NCI-H2196 (cell line): ENCODE measurements at regions not wholly inside any gene's neighbourhood (a gene's known extent, or its start where the extent isn't known, plus 50 kb on each side); places are given as distances from the start of the nearest gene placed in this dataset.

Experiments
- DNase-seq: peaks from one replicate; lab custom pipeline; 2025; ENCODE audit not compliant: unreplicated experiment; lab: John Stamatoyannopoulos, UW

DNA sequence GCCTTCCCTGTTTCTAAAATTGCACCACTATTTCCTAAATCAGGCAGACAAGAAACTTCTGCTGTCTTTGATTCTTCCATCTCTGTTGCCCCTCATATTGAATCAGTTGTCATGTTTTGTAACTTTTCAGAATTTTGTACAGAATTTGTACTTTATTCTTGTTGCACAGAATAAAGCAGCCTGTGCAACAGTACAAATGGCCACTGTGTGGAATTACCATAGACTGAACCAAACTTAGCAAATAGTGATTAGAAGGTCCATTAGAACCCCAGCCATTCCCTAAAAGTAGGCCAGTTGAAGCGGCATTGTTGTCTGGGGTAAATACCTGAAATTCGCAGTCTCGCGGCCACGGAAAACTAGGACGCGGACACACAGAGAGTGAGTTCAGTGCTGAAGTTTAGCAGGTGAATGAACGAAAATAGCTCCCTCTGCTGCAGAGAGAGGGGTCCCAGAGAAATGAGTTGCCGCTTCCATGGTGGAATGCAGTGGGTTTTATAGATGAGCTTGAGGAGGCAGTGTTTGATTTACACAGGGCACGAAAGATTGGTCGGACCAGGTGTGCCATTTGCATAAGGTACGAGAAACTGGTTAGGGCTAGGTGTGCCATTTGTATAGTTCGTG is 71.8 kb downstream of the C4orf33 start:
- no peak for DNase-seq

DNA sequence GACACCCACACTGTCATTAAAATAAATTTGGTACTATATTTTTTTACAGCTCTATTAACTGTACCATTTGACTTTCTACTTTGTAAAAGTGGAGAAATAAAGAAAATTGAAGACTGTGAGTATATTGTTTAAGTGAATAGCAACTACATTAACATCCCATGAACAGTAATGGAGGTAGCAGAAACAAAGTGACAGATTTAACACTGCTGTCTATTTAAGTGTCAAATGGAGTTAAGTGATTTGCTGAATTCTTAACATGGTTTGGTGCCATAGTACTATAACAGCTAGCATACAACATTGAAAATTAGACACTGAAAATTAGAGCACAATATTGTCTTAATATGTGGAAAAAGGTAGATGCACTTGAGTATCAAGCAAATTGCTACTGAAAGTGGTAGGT is 76.2 kb downstream of the C4orf33 start:
- no peak for DNase-seq

DNA sequence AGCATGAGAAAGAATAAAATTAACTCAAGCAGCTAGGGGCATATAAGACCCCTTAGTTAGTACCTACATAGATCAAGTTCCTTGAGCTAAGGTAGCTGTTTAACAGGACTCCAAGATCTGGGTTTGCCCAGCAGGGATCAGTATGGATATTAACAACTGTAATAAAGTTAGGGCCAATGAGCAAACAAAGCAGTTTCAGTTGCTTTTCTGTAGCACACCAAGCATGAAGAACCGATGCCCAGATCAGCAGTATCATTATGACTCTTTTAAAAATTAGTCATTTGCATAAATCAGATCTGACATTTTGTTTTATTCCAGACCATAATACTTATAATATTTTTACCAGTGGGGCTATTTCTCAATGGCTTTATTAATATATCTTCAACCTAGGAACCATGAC is 80.9 kb downstream of the C4orf33 start:
- no peak for DNase-seq

DNA sequence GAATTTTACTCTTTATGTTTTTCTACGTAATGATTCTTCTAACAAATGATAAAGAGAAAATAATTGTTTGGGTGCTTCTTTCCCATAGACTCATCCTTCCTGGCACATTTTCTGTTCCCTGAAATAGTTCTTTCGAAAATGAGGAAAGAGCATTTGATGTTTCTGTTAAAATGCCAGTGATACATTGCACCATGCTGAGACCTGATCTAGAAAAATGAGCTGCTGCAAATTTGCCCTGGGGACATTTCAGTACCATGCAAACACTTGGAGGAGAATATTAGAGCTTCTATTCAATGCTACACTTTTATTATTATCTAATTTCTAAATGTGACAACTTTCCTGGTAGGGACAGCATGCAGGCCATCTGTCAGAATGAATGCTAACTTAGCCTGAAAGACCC is 83.3 kb downstream of the C4orf33 start:
- no peak for DNase-seq

DNA sequence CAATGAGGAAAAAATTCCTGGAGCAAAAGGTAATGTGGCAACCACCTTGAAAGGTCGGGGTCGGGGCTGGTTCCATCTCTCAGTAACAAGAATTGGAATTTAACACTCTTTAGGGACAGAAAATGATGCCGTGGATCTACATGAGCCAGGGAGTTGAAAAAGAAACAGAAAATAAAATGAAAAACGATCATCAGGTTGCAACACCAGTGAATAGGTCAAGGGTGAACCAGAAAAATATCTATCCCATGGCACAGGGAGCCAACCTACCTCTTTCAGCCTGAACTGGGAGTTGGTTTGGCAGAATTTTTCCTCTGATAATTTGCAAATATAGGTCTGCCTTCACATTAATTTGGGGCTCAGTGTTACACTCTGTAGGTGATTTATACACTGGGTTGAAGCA is 93.7 kb downstream of the C4orf33 start:
- DNase-seq: no peak

DNA sequence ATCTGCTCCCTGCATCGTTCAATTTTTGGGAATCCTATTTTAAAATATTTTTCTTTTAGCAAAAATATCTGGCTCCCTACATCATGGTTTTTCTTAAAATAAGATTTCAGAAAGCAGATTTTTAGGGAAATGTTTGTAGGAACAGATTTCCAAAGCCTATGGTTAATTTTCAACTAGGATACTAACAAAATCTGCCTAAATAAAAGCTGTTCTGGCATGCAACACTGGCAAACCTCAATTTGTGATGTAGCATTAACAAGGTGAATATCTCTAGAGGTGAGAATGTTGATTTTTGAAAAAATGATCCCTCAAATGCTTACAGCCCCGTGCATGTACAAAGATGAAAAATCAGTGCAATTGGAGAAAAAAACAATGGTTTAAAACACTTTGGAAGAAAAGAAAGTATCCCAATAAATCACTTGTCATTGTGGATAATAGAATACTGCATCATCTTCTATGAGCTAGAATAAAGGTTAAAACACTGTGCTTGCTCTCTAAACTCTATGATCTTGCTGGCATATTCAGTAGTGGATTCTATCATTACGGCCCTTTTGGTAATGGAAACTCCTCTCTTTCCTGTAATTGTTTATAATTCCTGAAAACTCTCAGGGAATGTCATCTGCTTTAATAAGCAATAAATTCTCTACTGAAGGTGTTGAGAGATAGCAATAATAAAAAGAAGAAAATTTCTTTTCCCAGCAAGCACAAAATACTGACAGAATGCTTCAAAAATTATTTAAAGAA is 97.6 kb downstream of the C4orf33 start:
- DNase-seq: no peak

DNA sequence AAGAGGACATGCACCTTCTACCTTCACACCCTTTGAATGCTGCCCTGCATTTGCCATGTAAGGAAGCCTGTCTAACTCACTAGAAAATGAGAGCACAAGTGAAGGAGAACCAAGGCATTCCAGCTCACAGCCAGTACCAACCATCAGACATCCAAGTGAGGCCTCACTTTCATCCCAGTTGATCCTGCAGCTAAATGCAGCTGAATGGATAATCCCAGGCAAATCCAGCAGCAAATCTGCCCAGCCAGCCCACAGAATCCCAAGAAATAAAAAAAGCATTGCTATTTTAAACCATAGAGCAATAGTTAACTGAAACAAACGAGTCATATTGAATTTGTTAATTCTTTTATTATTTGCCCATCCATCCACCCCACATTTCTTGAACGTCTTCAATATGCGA is 112.5 kb downstream of the C4orf33 start:
- DNase-seq: no peak

DNA sequence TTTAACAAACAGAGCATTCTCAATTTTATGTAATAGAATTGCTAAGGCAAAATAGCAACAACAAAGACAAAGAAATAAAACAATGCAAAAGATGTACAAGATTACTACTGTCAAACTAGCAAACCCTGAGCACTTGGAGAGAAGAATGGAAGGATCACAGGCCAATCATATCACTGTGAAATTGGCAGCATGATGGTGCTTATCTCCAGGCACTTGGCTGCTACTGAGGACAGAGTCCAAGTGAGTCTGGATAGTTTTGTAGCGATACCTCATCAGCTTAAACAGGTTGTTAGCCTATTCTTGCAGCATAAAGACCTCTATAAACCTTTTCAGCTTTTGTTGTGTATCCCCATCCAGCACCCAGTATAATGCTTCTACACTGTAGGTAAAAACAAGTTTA is 117.7 kb downstream of the C4orf33 start:
- DNase-seq: no peak

DNA sequence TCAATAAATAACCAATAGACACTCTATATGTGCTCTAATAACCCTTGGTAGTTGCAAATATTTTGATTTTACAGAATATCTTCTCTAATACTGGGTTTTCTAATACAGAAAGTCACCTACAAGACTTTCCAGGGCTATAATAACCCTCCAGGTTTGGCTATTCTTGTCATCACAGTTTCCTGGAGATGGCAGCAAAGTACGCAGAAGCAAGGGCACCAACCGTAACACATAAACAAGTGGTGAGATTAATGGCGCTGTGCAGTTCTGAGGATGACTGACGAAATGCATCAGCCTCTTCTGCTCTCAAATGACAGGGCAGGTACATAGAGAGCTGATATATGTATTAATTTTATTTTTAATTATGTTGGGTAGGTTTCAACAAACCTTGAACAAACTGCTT is 122.4 kb downstream of the C4orf33 start:
- DNase-seq: peak; percentile 2

DNA sequence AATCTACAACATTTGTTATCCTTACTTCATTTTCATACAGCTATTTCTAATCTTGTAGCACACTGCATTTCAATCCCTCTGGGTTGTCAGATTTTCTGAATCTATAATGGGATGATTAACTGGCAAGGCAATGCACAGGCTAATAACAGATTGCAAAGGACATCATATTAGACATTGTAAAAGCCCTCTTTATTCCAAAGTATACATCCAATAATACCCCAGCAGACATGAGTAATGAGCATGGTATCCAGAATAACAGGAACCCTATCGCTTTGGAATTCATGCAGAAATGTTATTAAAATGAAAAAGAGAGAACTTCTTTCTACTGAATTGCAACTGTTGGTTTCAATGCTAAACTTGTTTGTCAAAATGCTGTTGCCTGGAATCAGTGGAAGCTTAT is 122.9 kb downstream of the C4orf33 start:
- DNase-seq: no peak

DNA sequence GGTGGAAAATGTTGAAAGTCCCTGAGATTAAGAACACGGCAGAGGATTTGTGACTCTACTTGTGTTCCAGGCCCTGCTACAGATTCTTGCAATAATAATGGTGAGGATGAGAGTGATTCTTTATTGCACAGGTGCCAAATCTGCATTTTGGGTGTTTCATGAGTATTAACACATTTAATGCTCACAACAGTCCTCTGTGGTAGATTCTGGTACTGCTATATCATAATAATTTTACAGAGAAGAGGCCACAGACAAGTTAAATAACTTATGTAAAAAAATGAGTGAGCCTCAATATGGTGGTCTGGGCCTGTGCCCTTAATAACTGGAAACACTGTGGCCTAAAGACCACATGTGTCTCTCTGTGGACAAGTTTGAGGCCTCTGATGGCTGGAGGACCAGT is 124.3 kb downstream of the C4orf33 start:
- DNase-seq: no peak

DNA sequence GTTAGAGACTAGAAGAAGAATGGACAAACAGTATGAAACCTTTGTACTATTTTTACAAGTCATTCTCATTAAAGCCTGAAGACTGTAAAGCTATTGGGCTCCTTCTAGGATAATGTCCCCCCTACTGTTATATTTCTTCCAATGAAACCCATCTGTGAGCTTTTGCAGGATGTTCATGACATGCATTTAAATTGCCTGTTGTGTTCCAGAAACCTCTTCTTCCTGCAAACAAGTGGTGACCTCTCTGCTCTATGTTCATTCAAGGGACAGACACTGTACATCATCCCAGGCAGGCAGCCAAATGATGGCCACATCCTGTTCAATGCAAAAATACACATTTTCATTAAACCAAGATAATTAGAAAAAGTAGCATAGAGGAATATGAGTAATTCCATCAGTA is 128.0 kb downstream of the C4orf33 start:
- DNase-seq: no peak

DNA sequence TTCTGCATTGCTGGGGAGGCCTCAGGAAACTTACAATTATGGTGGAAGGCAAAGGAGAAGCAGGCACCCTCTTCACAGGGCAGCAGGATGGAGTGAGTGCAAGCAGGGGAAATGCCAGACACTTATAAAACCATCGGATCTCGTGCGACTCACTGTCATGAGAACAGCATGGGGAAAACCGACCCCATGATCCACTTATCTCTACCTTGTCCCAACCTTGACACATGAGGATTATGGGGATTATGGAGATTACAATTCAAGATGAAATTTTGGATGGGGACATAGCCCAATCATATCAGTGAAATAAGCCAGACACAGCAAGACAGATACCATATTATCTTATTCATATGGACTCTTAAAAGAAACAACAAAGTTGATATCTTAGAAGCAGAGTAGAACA is 134.9 kb downstream of the C4orf33 start:
- DNase-seq: no peak

DNA sequence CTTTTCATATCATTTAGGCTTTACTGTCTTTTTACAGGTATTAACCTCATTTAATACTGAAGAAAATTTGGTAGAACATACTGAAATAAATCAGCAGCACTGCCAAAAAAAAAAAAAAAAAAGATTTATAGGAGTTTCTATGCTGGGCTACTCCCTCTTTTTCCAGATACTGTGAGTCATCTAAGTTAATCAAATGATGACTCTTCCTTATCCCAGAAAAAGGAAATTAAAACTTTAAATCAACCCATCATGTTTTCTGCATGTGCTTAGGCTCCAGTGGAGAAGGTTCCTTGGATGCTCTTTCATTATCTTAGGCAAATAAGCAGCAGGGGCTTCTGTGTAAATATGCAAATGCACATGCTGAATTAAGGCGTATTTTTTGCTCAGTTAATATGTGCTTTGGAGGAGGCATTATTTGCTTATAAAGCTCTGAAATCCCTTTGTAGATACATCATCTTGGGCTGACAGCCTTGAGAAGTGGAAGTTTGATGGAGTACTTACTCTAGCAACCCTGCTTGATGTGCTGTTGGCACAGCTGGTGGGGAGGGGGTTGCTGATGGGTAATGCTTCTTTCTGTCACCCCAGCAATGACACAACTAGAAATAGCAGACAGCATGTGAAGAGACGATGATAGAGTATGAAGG is 136.1 kb downstream of the C4orf33 start:
- DNase-seq: no peak

DNA sequence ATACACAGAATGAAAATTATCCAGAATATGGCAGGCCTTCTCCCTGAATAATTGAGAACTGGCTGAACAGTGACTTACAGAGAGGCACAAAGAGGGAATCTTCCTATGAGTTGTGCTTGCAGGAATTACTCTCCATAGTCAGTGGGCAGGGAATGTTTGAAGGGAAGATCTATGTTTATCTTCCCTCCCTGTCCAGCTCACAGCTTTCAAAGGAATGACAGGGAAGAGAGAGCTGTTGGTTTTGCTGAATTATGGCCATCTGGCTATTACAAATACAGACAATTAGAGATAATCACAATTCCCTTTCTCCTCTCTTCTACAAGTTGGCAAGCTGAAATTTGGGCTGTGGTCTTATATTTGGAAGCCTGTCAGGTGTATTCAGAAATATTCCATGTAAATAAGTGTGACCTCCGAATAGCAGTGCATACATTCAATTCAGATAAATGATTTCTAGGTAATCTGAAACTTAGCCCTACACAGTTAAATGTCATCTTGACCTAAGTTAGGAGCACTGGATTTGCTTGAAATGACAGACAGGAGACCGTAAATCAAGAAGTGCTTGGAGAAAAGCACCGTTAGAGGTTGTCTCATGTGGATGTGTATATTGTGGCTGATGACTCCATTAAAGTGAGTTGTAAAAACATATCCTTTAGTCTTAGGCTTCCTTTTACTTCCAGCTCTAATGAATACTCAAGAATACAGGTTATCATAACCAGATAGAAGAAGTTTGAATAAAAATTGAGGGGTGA is 136.8 kb downstream of the C4orf33 start:
- no peak for DNase-seq

DNA sequence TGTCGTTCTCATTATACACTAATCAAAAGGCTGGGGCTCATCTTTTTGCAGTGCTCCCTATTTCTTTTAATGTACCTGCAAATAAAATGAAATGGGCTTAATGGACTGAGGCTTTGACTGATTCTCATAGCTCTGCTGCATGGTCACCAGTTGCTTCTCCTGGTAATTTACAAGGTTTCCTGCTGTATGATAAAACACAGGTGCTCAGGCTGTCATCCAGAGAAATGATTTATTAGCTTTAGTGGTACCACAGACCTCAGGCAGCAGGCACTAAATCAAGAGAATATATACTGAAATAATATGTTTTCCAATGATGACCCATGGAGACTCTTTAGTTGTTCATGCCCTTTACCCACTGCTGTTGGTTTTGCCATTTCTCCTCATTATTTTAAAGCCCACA is 137.7 kb downstream of the C4orf33 start:
- DNase-seq: no peak

DNA sequence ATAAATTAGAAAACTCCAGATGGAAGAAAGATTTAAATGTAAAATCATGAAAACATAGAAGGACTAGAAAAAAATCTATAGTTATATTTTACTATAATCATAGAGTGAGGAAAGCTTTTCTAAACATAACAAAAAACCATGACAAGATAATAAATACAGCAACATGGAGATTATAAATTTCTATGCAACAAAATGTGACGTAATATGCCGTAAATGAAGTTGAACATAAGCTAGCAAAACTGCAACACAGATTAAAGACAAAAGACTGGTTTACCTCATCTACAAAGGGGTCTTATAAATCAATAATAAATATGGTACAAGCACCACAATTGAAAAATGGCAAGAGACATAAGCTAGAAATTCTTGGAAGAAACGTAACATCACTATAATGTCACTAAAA is 140.4 kb downstream of the C4orf33 start:
- no peak for DNase-seq

DNA sequence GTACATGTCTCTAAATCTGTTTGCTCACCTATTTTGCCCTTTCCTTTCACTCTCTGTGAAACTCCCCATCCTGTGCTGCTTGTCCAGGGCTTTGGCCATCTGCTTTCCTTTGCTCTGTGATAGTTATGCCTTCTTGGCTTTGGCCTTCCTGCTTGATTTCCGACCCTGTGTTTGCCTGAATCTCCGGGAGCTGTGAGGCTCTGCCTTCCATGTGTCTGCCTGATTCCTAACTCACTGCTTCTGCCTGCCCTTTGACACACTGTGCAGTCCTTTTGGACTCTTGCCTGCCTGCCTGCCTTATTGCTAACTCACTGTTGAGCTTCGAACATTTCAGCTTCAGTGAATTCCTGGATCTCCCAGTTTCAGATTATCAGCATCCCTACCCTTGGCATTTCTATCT is 143.1 kb downstream of the C4orf33 start:
- DNase-seq: no peak

DNA sequence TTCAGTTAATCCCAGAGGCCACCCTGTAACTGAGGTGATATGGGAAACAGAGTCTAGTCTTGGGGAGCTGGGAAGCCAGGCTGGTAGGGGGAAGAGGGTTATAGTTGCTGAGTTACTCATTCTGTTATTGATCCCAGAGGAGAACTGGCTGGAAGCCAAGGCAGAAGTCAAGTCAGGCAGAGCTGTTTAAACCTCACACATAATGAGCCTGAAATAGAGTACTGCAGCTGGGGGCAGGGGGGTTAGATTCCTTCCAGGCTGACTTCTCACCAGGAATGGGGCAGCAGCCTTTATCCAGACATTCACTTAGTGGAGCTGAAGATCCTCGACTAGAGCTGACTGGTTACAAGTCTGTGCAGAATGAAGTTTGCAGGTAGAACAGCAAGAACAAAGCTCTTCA is 144.9 kb downstream of the C4orf33 start:
- DNase-seq: peak; percentile 1

DNA sequence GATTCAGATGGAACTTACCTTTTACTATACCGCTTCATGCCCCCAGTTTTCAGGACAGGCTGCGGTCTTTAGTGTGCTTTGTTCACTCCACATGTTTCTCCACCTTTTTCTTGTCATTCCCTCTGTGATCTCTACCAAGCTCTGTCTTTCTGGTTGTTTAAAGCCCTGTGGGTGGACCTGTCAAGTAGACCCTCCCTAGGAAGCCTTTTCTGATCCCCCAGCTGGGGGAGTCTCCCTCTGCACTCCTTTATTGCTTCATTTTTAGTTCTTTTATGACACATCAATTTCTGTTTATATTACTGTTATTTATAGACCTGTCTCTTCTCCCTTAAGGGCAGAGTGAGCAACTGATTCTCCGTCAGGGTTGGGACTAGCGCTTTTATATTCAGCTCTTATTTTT is 150.2 kb downstream of the C4orf33 start:
- DNase-seq: no peak

DNA sequence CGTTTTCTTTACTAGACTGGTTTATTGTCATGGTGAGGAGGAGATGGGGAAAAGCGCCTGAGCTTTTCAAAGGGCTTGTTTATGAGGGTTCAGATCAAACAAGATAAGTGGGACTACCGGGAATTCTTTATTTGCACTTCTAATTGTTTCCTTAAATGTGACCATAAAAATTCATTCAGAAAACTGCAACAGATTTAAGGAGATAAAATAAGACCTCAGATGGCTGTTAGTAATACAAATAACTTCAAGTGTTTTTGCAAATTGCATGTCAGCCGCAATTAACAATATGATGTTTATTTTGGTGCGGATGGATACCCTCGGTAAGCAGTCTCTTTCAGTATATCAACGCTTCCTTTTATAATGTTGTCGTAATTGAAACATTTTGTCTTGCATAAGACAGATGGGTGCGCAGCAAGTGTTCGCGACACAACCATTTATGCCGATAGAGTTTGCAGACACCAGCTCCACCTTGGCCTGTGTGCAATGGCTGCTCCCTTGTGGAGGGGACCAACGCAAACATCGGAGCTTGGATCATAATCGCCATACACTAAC is 151.0 kb downstream of the C4orf33 start:
- peak; percentile 79 for DNase-seq

DNA sequence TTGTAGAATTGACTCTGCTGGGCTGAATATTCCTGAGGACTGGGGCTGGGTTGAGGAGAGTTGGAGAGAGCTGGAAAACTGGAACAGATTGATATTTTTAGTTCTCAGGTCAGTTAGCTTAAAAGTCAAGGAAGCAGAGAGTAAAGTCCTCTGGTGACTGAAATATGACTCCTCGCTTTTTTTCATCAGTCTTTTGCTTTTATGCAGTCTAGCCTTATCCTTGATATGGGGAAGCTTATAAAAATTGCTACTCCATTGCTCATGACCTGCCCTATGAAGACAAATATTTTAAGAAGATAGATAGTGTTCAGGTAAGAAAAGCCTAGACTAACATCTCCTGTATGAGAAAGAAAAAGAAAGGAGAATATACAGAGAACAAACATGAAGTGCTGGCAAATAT is 152.7 kb downstream of the C4orf33 start:
- DNase-seq: no peak
